MM.1S (cell line): ENCODE measurements at regions not wholly inside any gene's neighbourhood (a gene's known extent, or its start where the extent isn't known, plus 50 kb on each side); places are given as distances from the start of the nearest gene placed in this dataset.

Experiments used
- EZH2 ChIP-seq: fragments of 300-600 bp; sonication (generic); optimal IDR thresholded peaks from 2 replicates; pipeline ENCODE3; 2017; ENCODE audit warnings: low read depth, mild to moderate bottlenecking, antibody characterized with exemption, low read length, mixed read lengths
- EZH2phosphoT487 ChIP-seq: fragments of 300-600 bp; sonication (generic); IDR thresholded peaks from 2 replicates; pipeline ENCODE4 v1.6.1; 2018; ENCODE audit warnings: antibody characterized with exemption, low read length
- TF ChIP-seq, protein P1 (sequence below): fragments of 300-600 bp; sonication (generic); IDR thresholded peaks from 2 replicates; pipeline ENCODE4 v1.5.1; 2016; ENCODE audit warnings: antibody characterized with exemption, low read length, mixed read lengths

DNA sequence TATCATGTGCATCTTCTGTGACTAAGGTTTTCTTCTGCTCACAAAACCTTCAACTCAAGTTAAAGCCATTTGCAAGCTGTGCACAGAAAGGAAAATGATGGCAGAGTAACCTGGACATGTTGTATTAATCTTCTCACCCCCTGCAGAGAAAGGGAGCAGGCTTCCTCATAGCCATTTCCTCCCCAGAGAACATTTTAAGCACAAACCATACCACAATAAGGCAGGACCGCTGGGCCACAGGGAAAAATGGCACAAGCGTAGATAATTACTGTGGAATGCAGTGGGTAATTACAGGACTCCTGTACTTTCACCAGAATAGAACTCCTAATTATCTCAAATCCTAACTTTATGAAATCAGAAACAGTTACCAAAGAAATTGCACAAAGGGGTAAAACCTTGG lies 215.7 kb downstream of the KIF21A start:
- TF ChIP-seq, protein P1, sequence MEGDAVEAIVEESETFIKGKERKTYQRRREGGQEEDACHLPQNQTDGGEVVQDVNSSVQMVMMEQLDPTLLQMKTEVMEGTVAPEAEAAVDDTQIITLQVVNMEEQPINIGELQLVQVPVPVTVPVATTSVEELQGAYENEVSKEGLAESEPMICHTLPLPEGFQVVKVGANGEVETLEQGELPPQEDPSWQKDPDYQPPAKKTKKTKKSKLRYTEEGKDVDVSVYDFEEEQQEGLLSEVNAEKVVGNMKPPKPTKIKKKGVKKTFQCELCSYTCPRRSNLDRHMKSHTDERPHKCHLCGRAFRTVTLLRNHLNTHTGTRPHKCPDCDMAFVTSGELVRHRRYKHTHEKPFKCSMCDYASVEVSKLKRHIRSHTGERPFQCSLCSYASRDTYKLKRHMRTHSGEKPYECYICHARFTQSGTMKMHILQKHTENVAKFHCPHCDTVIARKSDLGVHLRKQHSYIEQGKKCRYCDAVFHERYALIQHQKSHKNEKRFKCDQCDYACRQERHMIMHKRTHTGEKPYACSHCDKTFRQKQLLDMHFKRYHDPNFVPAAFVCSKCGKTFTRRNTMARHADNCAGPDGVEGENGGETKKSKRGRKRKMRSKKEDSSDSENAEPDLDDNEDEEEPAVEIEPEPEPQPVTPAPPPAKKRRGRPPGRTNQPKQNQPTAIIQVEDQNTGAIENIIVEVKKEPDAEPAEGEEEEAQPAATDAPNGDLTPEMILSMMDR, result no peak
- TF ChIP-seq EZH2phosphoT487 (no peak), EZH2 (no peak)
